ENCODE measurements at regions not wholly inside any gene's neighbourhood (a gene's known extent, or its start where the extent isn't known, plus 50 kb on each side); places are given as distances from the start of the nearest gene placed in this dataset.

DNA sequence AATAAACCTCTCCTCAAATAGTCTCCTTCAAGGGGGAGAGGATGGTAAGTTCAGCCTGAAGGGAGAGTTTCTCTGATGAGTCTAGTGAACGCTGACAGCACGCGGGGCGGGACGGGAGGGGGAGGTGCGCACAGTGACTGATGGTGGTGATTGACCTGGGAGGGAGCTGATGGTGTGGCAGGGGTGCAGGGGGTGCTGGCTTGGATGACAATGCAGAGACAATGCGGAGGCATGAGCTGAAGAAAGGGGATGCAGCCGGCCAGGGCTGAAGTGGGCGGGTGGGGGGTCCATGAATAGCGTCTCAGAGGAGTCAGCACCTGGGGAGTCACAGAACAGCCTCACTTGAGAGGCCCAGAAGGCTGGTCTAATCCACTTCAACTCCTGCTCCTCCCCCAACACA is 142.5 kb upstream of the PJA1 start:
- no peak for DNase-seq (ENCODE audit: low read depth in 2 of 3, low spot score in 2 of 3)

DNA sequence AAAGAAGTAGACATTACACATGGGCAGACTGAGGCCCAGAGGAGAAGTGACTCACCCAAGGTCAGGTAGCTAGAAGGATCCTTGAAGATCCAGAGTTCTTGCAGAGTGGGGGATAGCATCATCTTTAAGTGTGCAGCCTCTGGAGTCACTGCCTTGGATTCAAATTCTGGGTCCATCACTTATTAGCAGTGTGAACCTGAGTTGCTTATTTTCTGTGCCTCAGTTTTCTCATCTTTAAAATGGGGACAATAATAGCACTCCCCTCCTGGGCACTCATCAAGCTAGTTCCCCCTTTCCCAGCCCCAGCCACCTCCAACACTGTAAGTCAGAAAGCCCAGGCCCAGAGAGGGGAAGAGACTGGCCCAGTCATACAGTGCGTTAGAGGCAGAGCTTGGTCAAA is 141.8 kb upstream of the PJA1 start:
- no peak for DNase-seq (ENCODE audit: low read depth in 2 of 3, low spot score in 2 of 3)

DNA sequence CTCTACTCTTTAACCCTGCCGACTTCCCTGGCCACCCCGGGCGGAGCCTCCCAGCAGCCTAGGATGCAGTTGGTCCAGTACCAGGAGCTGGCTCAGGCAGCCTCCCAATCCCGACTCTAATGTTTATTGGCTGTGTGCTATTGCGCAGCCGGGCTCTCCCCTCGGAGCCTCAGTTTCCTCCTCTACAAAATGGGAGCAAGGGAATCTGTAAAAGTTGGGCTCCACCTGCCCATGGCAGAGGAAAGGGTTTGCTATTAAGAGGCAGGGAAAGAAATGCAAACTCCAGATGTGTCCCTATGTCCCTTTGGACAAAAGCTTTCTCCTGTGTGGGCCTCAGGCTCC is 140.8 kb upstream of the PJA1 start:
- no peak for DNase-seq (ENCODE audit: low read depth in 2 of 3, low spot score in 2 of 3)

DNA sequence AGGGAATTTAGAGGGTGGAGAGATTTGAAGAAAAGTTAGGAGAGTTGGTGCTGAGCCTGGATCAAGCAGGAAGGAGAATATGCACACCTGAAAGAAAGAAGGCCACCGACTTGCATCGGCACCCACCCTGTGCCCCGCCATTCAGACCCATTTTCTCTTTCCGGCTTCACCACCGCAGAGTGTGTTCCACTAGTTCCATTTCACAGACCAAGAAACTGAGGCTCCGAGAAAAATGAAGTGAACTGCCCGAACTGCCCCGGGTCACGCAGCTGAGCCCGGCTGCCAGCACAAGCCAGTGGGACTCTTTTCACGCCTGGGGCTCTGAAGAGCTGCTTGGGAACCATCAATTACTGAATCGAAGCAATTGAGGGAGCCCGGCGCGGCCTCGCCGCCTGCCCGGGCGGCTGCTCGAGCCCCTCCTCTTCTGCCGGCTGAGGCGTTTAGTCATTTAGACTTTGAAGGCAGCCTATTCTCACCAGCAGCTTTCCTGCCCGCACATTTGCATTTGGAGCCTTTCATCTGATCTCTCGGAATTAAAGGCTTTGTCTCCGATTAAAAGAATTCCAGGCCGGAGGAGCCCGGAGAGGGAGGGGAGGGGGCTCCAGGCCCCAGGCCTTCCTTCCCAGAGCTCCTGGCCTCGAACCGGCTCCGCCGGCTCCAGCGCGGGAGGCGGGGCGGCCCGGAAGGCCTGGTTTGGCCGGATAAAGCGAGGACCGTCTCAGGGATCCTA is 140.2 kb upstream of the PJA1 start:
- peak in 1 of 3 donors; percentile 4 for DNase-seq (ENCODE audit: low read depth in 2 of 3, low spot score in 2 of 3)

DNA sequence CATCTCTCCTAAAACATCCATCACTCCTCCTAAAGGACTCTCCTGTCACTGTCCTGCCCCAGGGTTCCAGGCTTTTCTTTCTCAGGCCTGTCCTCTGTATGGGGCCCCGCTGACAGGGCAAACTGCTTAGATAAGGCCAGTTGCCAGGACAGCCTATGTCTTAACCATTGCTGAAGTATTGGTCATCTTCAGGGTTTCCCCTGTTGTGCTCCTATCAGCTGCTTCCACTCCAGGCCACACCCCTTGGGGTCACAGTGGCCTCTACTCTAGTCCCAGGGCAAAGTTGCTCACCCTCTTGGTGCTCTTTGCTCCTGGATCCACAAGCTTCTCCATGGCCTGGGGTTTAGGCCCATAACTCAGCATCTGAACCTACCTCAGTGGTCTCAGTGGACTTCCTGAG is 138.0 kb upstream of the PJA1 start:
- no peak for DNase-seq (ENCODE audit: low read depth in 2 of 3, low spot score in 2 of 3)

DNA sequence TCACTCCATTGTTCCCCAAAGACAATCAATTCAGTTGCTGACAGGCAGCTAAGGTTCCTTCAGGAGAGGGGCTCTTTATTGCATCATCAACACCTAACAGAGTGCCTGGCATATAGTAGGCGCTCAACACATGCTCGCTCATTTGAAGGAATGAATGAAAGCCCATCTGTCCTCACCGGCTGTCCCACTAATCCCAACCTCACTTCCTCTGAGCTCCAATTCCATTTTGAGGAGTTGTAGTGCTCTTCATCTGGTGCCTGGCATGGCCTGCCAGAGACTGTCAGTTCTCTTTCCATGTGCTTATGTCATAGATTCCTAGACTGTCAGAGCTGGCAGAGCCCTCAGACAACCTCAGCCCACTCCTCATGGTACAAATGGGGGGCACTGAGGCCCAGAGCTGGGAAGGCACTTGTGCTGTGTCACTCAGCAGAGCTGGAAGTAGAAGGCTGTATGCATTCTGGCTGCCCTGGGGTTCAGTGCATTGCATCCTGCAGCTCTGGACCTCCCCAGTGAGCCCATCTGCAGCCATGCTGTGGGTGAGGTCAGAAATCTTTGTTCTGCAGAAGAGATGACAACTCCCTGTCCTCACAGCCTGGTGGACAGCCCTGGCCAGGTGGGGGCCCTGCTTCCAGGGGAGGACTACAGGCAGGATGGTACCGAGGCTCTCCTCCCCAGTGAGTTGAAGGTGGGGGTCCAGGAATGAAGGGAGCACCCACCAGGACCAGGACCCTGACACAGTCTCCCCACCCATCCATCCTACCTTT is 134.9 kb upstream of the PJA1 start:
- no peak for DNase-seq (ENCODE audit: low read depth in 2 of 3, low spot score in 2 of 3)

DNA sequence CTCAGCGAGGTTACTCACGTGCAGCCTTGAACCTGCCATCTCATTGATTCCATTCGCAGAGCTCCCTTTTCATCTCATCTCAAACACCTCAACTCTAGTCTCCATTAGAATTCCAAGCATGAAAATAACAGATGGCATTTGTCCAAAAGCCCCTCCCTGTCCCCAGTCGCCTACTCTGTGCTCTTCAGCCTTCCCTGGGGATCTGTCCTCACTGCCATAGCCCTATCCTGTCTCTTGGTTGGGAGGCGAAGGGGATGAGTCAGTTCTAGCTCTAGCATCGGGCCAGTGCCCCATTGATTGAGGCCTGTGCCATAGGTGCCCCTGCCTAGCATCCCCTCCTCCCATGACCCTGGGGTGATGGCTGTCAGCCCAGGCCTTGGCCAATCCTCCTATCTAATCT is 134.0 kb upstream of the PJA1 start:
- DNase-seq (ENCODE audit: low read depth in 2 of 3, low spot score in 2 of 3), result no peak

DNA sequence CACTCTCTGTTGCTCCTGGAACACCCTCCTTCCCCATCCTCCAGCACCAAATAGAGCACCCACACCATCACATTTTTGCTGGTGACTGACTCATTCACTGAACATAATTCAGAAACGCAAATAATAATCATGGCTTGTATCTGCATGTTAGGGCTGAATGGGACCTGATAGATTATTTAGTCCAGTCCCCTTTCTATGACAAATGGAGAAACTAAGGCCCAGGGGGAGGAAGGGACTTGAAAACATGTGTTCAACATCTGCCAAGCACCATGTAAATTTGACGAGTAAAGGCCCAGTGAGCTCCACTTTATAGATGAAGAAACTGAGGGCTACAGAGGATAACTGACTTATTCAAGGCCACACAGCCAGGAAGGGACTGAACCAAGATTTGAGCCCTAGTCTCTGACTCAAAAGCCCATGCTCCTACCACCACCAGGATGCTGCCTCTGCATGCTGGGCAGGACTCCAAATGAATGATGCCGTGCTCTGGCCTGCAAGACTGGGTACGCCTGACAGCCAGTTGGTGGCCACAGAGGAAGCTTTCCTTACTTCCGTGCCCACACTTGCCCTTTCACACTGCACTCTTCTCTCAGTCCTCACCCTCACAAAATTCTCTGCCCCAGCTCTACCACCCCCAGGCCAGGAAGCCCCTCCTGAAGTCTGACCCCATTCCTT is 133.3 kb upstream of the PJA1 start:
- no peak for DNase-seq (ENCODE audit: low read depth in 2 of 3, low spot score in 2 of 3)

DNA sequence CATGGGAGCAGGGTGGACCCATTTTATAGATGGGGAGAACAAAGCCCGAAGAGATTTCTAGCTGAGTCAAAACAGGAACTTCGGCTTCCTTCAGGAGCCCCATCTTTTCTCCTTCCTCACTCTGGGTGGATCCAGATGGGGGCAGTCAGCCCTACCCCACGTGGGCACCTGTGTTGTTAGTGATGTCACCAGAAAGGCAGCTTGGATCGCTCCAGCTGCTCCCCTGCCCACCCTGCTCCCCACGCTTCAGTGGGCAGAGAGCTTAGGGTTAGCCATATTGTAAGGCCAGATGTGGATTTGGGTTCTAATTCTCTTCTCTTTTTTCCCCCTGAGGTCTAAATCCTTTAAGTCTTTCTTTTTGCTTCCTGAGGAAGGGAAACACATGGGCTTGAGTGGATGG is 132.3 kb upstream of the PJA1 start:
- no peak for DNase-seq (ENCODE audit: low read depth in 2 of 3, low spot score in 2 of 3)

DNA sequence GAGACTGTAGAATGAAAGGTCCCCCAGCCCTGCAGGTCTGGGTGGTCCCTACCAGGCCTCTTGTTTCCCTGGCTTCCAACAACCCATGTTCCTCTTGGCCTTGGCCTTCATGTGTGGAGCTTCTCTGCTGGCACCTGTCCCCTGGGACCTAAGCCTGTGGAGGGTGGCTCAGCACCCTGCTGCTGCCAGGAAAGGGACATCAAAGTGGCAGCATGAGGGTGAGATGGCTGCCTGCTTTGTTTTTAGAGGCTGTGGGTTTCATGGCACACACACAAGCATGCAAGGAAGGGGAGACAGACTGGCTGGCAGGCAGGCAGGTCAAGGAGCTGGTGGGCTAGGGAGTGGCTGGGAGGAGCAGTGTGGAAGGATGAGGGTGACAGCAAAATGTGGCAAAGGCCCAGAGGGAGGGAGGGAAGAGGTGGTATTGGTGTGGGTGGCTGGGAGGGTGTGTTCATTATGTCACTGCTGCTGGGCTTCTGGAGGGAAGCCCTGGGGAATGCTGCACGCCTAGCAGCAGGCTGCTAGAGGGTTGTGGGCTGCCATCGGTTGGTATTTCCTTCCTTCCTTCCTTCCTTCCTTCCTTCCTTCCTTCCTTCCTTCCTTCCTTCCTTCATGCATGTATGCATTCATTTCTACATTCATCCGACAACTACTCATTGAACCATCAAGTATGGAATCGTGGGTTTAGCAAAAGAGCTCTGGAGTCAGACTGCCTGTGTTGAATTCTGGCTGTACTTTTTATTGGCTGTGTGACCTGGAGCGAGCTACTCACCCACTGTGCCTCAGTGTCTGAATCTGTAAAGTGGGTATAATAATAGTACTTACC is 128.7 kb upstream of the PJA1 start:
- DNase-seq (ENCODE audit: low read depth in 2 of 3, low spot score in 2 of 3), result no peak

DNA sequence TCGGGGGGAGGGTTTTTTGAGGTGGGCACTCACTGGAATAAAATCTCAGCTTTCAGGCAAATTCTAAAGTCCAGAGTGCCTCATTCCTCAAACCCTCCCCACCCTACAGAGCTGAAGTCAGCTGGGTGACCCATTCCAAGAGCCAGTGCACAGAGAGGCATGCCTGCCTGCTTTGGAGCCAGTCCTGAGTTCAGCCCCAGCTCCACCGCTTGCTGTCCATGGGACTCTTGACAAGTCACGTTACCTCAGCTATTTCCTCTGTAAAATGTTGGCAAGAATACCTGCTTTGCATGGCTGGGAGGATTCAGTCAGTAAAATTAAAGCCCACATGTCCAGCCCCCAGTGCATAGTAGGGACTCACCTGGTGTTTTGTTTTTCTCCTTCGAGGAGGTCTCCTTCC is 125.9 kb upstream of the PJA1 start:
- DNase-seq (ENCODE audit: low read depth in 2 of 3, low spot score in 2 of 3), result no peak

DNA sequence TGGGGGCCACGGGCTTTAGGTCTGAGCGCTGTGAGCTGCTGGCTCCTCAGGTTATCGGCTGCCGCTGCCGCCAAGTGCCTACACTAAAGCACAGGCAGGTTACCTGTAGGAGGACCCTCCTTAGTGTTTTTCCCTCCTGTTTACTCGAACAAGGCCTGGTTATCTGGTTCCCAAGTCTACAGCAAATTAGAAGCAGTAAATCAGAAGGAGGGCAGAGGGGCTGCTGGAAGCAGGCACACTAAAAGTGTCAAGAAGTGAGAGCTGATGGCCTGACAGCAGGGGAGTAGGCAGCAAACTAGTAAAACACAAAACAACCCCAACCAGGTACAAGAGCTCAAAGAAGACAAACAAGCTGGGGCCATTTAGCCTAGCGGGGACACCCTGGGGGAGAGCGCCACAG is 125.0 kb upstream of the PJA1 start:
- DNase-seq (ENCODE audit: low read depth in 2 of 3, low spot score in 2 of 3), result no peak

DNA sequence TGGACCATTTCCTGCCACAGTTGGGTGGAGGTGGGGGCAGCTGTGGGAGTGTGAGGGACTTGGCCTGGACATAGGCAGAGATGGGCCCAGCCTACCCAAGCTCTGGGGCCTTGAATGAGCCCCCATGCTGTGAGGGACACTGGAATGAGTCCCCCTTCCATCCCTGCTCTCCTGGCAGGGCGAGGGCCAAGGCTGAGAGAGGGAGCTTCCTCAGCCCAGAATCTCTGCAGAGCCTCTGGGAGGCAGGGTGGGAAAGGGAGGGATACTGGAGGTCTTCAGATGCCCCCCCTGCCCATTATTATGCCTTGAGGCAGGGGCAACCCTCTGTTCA is 124.5 kb upstream of the PJA1 start:
- DNase-seq (ENCODE audit: low read depth in 2 of 3, low spot score in 2 of 3), result no peak

DNA sequence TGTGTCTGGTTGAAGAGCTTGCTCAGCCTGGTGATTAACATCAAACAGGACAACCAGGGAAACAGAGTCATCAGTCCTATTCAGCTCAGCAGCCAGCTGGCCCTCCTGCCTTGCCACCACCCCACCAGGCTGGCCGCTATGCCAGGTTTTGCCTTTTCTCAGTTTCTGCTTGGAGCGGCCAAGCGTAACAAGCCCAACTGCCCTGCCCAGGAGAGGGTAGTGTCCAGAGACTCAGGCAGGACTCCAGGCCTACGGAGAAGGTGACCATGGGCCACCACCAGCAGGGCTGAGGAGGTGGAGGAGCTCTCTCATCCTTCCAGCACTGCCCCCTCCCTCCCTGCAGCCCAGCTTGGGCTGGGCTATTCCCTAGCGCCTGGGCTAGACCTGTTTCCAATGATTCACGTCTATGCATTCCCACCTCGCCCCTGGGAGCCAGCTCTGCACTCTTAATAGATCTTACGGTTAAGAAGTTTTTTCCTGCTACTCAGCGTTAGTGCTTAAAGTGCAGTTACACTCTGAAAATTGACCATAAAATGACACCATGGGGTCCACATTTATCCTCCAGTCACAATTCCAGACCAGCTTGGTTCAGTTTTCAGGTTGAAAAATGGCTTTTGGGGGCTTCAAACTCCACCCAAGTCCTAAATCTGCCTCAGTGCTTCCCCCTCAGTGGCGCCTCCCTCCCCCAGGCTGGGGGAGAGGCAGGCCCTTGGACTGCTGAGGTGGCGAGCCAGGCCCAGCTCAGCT is 124.0 kb upstream of the PJA1 start:
- DNase-seq (ENCODE audit: low read depth in 2 of 3, low spot score in 2 of 3), result no peak

DNA sequence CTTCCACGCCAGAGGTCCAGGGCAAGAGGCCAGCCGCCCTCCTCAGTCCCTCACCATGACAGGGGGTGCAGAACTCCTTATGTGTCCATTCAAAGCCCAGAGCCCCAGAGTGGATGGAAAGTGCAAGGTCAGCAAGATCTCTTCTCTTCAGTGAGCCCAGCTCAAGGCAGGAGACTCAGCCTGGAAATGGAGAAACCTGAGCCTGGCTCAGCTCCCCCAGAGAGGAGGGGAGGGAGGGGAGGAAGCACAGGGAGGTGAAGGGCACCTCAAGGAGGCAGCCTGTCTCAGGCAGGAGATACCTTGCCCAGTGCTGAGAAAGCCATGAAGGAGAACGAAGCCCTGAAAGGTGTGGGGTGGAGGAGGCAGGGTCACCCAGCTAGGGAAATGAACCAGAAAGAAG is 121.8 kb upstream of the PJA1 start:
- no peak for DNase-seq (ENCODE audit: low read depth in 2 of 3, low spot score in 2 of 3)

DNA sequence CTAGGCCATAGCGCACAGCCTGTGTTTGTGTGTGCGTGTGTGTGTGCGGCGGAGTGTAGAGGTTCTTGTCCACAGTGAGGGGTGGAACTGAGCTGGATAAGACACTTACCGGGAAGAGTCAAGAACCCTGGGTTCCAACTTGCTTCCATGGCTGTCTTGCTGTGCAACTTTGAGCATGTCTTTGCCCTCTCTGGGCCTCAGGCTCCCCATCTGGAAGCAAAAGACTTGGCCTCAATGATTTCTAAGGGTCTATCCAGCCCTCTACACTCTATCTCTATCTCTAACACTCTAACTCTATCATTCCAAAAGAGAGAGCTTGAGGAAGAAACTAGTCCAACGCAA is 121.3 kb upstream of the PJA1 start:
- DNase-seq (ENCODE audit: low read depth in 2 of 3, low spot score in 2 of 3), result no peak

DNA sequence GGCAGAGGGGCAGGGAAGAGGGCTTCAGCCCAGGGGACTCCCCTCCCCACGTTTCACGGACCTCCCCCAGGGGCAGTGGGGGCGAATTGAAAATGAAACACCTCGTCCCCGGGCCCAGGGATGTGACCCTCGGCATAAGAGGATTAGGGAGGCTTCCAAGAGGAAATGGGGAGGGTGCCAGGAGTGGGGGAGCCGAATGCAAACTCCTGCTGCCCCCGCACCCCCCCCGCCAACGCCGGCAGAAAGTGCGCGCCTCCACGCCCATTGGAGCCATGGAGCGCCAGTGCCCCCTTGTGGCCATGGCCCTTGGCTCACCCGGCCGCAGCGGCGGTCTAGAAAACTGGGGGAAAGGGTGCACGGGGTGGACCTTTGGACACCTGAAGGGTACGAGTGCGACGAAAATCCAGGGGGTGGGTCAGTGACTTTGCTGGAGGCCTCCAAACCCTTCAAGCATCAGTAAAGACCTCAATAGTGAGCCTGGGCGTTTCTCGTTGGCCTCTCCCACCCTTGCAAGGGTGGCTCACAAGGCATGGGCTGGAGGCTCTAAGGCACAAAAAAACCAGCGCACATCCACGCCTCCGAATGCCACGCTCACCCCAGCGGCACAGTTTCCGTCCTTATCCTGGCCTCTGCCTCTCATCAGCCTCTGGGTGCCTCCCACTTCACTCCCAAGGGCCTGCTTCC is 120.8 kb upstream of the PJA1 start:
- DNase-seq (ENCODE audit: low read depth in 2 of 3, low spot score in 2 of 3), result peak; percentile 20 to 54 (median 24)

DNA sequence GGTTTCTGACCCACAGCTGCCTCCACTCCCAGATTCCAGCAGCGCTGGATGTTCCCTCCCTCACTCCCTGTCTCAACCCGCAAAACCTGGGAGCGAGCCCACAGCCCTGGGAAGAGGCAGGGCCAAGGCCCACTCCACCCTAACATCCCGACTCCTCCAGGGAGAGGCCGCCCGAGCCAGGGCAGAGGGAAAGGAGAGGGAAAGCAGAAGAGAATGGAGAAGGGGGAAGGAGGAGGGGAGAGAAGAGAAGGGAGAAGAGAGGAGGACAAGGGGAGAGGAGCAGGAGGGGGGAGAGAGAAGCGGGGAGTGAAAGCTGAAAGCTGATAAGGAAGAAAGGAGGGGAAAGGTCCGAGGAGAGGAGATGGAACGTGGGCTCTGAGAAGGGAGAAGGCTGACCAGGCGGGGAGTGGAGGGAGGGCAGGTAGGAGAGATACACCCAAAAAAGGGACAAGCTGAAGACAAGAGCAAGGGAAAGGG is 120.2 kb upstream of the PJA1 start:
- no peak for DNase-seq (ENCODE audit: low read depth in 2 of 3, low spot score in 2 of 3)

DNA sequence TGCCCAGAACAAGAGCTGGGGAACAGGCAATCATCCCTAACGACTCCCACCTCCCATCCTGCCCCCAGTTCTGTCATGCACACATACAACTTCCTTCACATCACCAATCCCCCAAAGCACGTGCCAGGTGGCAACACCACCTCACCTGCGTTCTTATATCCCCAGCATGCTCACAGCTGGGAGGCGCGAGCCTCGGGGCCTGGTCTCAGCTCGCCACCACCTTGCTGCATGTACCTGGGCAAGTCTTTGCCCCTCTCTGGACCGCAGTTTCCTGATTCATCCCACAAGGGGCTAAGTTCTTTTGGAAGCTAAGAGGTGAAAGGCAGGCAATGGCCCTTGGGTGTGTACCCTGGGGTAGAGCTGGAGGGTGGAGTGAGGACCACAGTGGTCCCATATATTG is 119.2 kb upstream of the PJA1 start:
- no peak for DNase-seq (ENCODE audit: low read depth in 2 of 3, low spot score in 2 of 3)

Data from hematopoietic multipotent progenitor cell (in vitro differentiated cells).